HCT116 (cell line): ENCODE measurements at regions not wholly inside any gene's neighbourhood (a gene's known extent, or its start where the extent isn't known, plus 50 kb on each side); places are given as distances from the start of the nearest gene placed in this dataset.

Experiments
- ATAC-seq: fragments of 200-7000 bp; cut with Tn5 transposase; 2 replicates; pipeline ENCODE4 v1.9.1; 2020; ENCODE audit warnings: mild to moderate bottlenecking, moderate library complexity
- BruUV-seq: library from RNA; stranded (reverse); fragments of 400-500 nt; replicated peaks from 2 replicates; lab custom pipeline; 2021; lab: Mats Ljungman, UMichigan
- CTCF ChIA-PET: fragments of 300-600 bp; sonication (Branson Sonifier 250); formaldehyde crosslinking; loops from one replicate; lab custom pipeline; 2021; ENCODE audit warnings: antibody characterized with exemption; lab: Charles Lee
- POLR2A ChIA-PET: fragments of 300-600, 350-600 bp; sonication (Branson Sonifier 250); formaldehyde crosslinking; loops from one replicate; lab custom pipeline; 2021; ENCODE audit warnings: antibody characterized with exemption; lab: Charles Lee
- RAD21 ChIA-PET, 2 experiments: fragments of 300-600 bp; sonication (Branson Sonifier 250); formaldehyde crosslinking; loops; one replicate each; lab custom pipeline; 2023; ENCODE audit warnings: low total read pairs in 2 of 2; ENCODE audit not compliant: uncharacterized antibody in 2 of 2, unreplicated experiment in 2 of 2, low non-redundant PET in 1 of 2; lab: Charles Lee
- DNase-seq: peaks from one replicate; pipeline ENCODE4 v3.0.0-alpha.2; 2010; ENCODE audit warnings: low read depth, low spot score
- H2AFZ ChIP-seq: fragments of 200-600 bp; shearing (Covaris generic), sonication (generic); 2 replicates; pipeline ENCODE4 v1.6.1; 2017; ENCODE audit warnings: low read depth, mixed run types, mixed read lengths, antibody characterized with exemption, low read length; ENCODE audit not compliant: poor library complexity, severe bottlenecking
- H3K27ac ChIP-seq: 2 replicates; pipeline ENCODE4 v1.5.1; 2012; ENCODE audit warnings: low read depth, low read length
- H3K27me3 ChIP-seq: fragments of 200-600 bp; sonication (generic); 2 replicates; pipeline ENCODE4 v1.6.1; 2016; ENCODE audit warnings: mixed run types, low read length, mixed read lengths; ENCODE audit not compliant: insufficient read depth
- H3K36me3 ChIP-seq, 2 experiments: fragments of 200-500 bp in 1 of 2; fragments of 200-600 bp in 1 of 2; sonication (Bioruptor generic) in 1 of 2; sonication (generic) in 1 of 2; 2 replicates each; pipeline versions ENCODE4 v1.5.1 to v1.6.1; 2014 to 2016; ENCODE audit warnings: low read length in 2 of 2, inconsistent platforms in 1 of 2, mixed read lengths in 1 of 2, mixed run types in 1 of 2; ENCODE audit not compliant: insufficient read depth in 2 of 2, control insufficient read depth in 1 of 2
- H3K4me1 ChIP-seq, 2 experiments: fragments of 200-600 bp in 1 of 2; sonication (generic) in 1 of 2; 2 replicates each; pipeline versions ENCODE4 v1.5.1 to v1.6.1; 2012 to 2017; ENCODE audit warnings: low read length in 2 of 2, inconsistent platforms in 1 of 2, mild to moderate bottlenecking in 1 of 2, mixed read lengths in 1 of 2, mixed run types in 1 of 2, moderate library complexity in 1 of 2; ENCODE audit not compliant: insufficient read depth in 2 of 2, control insufficient read depth in 1 of 2
- H3K4me2 ChIP-seq: fragments of 200-600 bp; sonication (generic); 2 replicates; pipeline ENCODE4 v1.6.1; 2017; ENCODE audit warnings: mixed run types, low read length, mixed read lengths
- H3K4me3 ChIP-seq, 2 experiments: fragments of 200-600 bp in 1 of 2; sonication (generic) in 1 of 2; replicated peaks in 1 of 2; 2 replicates each; pipeline ENCODE4 v1.5.1; 2011 to 2016; ENCODE audit warnings: low read length in 2 of 2, control low read depth in 1 of 2, low read depth in 1 of 2, mild to moderate bottlenecking in 1 of 2, mixed read lengths in 1 of 2, mixed run types in 1 of 2
- H3K79me2 ChIP-seq: fragments of 200-600 bp; sonication (generic); 2 replicates; pipeline ENCODE4 v1.6.1; 2017; ENCODE audit warnings: mild to moderate bottlenecking, mixed run types, low read length, moderate library complexity, mixed read lengths; ENCODE audit not compliant: insufficient read depth
- H3K9ac ChIP-seq: fragments of 200-600 bp; sonication (generic); 2 replicates; pipeline ENCODE4 v1.6.1; 2016; ENCODE audit warnings: low read length, mixed read lengths
- H3K9me2 ChIP-seq: fragments of 200-600 bp; sonication (generic), shearing (Covaris generic); 2 replicates; pipeline ENCODE4 v1.6.1; 2017; ENCODE audit warnings: mixed run types, mild to moderate bottlenecking, moderate library complexity; ENCODE audit not compliant: insufficient read depth
- H3K9me3 ChIP-seq, 2 experiments: fragments of 200-500 bp in 1 of 2; fragments of 200-600 bp in 1 of 2; sonication (Bioruptor generic) in 1 of 2; sonication (generic) in 1 of 2; 2 replicates each; pipeline ENCODE4 v1.6.1; 2014 to 2017; ENCODE audit warnings: low read length in 2 of 2, mixed read lengths in 2 of 2, inconsistent platforms in 1 of 2, low read depth in 1 of 2, mild to moderate bottlenecking in 1 of 2, mixed run types in 1 of 2, moderate library complexity in 1 of 2; ENCODE audit not compliant: control insufficient read depth in 1 of 2, insufficient read depth in 1 of 2
- H4K20me1 ChIP-seq: fragments of 200-600 bp; sonication (generic), shearing (Covaris generic); 2 replicates; pipeline ENCODE4 v1.6.1; 2017; ENCODE audit warnings: mixed run types, mild to moderate bottlenecking, moderate library complexity; ENCODE audit not compliant: insufficient read depth
- ATF3 ChIP-seq: IDR thresholded peaks from 2 replicates; pipeline ENCODE4 v1.6.1; 2012
- CBX3 ChIP-seq: IDR thresholded peaks from 2 replicates; pipeline ENCODE4 v1.6.1; 2012; ENCODE audit warnings: low read depth
- CEBPB ChIP-seq: IDR thresholded peaks from 2 replicates; pipeline ENCODE4 v1.6.1; 2012; ENCODE audit warnings: low read depth
- EGR1 ChIP-seq: IDR thresholded peaks from 2 replicates; pipeline ENCODE4 v1.6.1; 2012; ENCODE audit warnings: low read depth
- ELF1 ChIP-seq: IDR thresholded peaks from 2 replicates; pipeline ENCODE4 v1.6.1; 2012; ENCODE audit warnings: low read depth, borderline replicate concordance
- EZH2 ChIP-seq: fragments of 200-600 bp; sonication (generic); IDR thresholded peaks from 2 replicates; pipeline ENCODE4 v1.6.1; 2017; ENCODE audit warnings: antibody characterized with exemption, mixed run types
- EZH2phosphoT487 ChIP-seq: fragments of 200-600 bp; IDR thresholded peaks from 2 replicates; pipeline ENCODE4 v1.6.1; 2018; ENCODE audit warnings: antibody characterized with exemption, borderline replicate concordance
- FOSL1 ChIP-seq: IDR thresholded peaks from 2 replicates; pipeline ENCODE4 v1.6.1; 2012; ENCODE audit warnings: low read depth
- JUND ChIP-seq: IDR thresholded peaks from 2 replicates; pipeline ENCODE4 v1.6.1; 2012
- MAX ChIP-seq: IDR thresholded peaks from 2 replicates; pipeline ENCODE4 v1.6.1; 2012
- POLR2A ChIP-seq: IDR thresholded peaks from 2 replicates; pipeline ENCODE4 v1.7.0; 2011; ENCODE audit warnings: borderline replicate concordance; ENCODE audit not compliant: insufficient read depth, insufficient read length; ENCODE audit errors: extremely low read depth
- POLR2AphosphoS5 ChIP-seq: IDR thresholded peaks from 2 replicates; pipeline ENCODE4 v1.6.1; 2011; ENCODE audit warnings: mild to moderate bottlenecking, low read depth, low read length, moderate library complexity
- SIN3A ChIP-seq: IDR thresholded peaks from 2 replicates; pipeline ENCODE4 v1.6.1; 2012; ENCODE audit warnings: low read depth
- YY1 ChIP-seq: IDR thresholded peaks from 2 replicates; pipeline ENCODE4 v1.6.1; 2011; ENCODE audit warnings: low read length, low read depth, moderate library complexity, mild to moderate bottlenecking; ENCODE audit not compliant: insufficient replicate concordance; ENCODE audit errors: extremely low read depth
- ZFX ChIP-seq: fragments of 450-650 bp; IDR thresholded peaks from 2 replicates; pipeline ENCODE4 v1.6.1; 2017
- intact Hi-C: fragments of 100-400 bp; cut with micrococcal nuclease; formaldehyde crosslinking; loops from 2 replicates; pipeline ENCODE4 v1.10.0; 2022
- TF ChIP-seq, protein P1 (sequence below): IDR thresholded peaks from 2 replicates; pipeline ENCODE4 v1.6.1; 2012; ENCODE audit warnings: low read depth
- TF ChIP-seq, protein P2 (sequence below): IDR thresholded peaks from 2 replicates; pipeline ENCODE4 v1.6.1; 2011; ENCODE audit warnings: mild to moderate bottlenecking, low read length, moderate library complexity; ENCODE audit not compliant: insufficient replicate concordance; ENCODE audit errors: extremely low read depth

DNA sequence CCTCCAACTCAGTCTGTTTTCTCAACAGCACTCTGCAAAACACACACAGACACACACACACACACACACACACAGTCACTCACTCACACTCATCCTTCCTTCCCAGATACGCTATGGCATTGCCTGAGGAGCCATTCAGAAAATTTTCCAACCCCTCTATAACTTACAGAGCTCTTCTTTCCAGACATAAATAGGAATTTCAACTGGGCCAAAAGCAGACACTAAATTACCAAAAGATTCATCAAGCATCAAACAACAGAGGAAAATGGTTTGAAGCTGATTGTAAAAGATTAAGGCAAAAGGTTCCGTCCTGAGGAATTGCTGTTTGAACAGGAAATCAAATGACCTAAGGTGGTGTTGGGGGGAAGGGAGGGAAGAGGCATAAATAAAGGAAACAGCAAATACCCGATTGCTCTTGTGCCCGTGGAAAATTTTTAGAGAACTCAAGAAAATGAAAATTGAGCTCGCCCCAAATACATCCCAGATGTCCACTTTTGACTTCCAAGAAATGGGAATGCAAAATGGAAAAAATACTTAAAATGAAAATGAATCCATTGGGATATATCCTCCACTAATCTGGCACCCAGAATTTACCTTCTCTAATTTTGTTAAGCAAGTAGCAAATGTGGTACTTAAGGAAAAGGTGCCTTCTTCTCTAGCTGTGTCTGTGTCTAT is 183.6 kb downstream of the QDPR start:
- RAD21 ChIA-PET = no interaction called here
- BruUV-seq = no TSS peak
- TF ChIP-seq ELF1 = no peak
- no peak for TF ChIP-seq MAX
- no peak for TF ChIP-seq EZH2phosphoT487
- no peak for TF ChIP-seq EGR1
- TF ChIP-seq CEBPB = no peak
- TF ChIP-seq, protein P1, sequence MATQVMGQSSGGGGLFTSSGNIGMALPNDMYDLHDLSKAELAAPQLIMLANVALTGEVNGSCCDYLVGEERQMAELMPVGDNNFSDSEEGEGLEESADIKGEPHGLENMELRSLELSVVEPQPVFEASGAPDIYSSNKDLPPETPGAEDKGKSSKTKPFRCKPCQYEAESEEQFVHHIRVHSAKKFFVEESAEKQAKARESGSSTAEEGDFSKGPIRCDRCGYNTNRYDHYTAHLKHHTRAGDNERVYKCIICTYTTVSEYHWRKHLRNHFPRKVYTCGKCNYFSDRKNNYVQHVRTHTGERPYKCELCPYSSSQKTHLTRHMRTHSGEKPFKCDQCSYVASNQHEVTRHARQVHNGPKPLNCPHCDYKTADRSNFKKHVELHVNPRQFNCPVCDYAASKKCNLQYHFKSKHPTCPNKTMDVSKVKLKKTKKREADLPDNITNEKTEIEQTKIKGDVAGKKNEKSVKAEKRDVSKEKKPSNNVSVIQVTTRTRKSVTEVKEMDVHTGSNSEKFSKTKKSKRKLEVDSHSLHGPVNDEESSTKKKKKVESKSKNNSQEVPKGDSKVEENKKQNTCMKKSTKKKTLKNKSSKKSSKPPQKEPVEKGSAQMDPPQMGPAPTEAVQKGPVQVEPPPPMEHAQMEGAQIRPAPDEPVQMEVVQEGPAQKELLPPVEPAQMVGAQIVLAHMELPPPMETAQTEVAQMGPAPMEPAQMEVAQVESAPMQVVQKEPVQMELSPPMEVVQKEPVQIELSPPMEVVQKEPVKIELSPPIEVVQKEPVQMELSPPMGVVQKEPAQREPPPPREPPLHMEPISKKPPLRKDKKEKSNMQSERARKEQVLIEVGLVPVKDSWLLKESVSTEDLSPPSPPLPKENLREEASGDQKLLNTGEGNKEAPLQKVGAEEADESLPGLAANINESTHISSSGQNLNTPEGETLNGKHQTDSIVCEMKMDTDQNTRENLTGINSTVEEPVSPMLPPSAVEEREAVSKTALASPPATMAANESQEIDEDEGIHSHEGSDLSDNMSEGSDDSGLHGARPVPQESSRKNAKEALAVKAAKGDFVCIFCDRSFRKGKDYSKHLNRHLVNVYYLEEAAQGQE = no peak
- no peak for TF ChIP-seq ZFX
- TF ChIP-seq SIN3A = no peak
- TF ChIP-seq, protein P2, sequence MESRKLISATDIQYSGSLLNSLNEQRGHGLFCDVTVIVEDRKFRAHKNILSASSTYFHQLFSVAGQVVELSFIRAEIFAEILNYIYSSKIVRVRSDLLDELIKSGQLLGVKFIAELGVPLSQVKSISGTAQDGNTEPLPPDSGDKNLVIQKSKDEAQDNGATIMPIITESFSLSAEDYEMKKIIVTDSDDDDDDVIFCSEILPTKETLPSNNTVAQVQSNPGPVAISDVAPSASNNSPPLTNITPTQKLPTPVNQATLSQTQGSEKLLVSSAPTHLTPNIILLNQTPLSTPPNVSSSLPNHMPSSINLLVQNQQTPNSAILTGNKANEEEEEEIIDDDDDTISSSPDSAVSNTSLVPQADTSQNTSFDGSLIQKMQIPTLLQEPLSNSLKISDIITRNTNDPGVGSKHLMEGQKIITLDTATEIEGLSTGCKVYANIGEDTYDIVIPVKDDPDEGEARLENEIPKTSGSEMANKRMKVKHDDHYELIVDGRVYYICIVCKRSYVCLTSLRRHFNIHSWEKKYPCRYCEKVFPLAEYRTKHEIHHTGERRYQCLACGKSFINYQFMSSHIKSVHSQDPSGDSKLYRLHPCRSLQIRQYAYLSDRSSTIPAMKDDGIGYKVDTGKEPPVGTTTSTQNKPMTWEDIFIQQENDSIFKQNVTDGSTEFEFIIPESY = no peak
- TF ChIP-seq ATF3 = no peak
- TF ChIP-seq CBX3 = no peak
- TF ChIP-seq POLR2A = no peak
- no peak for TF ChIP-seq YY1
- TF ChIP-seq JUND = no peak
- TF ChIP-seq FOSL1 = no peak
- TF ChIP-seq POLR2AphosphoS5 = no peak
- no peak for TF ChIP-seq EZH2
- no peak overlapping the region for H3K27ac ChIP-seq
- no peak for DNase-seq
- H2AFZ ChIP-seq = no peak overlapping the region
- H3K79me2 ChIP-seq = no peaks in the 10 kb centered on the region
- no peak overlapping the region for H3K9ac ChIP-seq
- H3K4me1 ChIP-seq = peaks cover 9 to 15% of the 10 kb centered on the region in 2 experiments
- H3K9me3 ChIP-seq = no peaks in the 10 kb centered on the region
- H3K36me3 ChIP-seq = no peaks in the 10 kb centered on the region
- POLR2A ChIA-PET = no interaction called here
- no peaks in the 10 kb centered on the region for H3K27me3 ChIP-seq
- no peaks in the 10 kb centered on the region for H4K20me1 ChIP-seq
- no peaks in the 10 kb centered on the region for H3K9me2 ChIP-seq
- CTCF ChIA-PET = interaction anchor here (1.0 to 2.0 kb wide), 3 partner anchors 119 to 412 kb away, joined by 4 to 13 read pairs (median 6); no protein-coding TSS in a partner anchor
- intact Hi-C loops = loop anchor here (10.0 kb wide), 1 partner anchor 883 kb away; no protein-coding TSS in a partner anchor
- H3K4me3 ChIP-seq = no peak overlapping the region
- no peak for ATAC-seq
- H3K4me2 ChIP-seq = no peak overlapping the region
